ENCODE measurements at regions not wholly inside any gene's neighbourhood (a gene's known extent, or its start where the extent isn't known, plus 50 kb on each side); places are given as distances from the start of the nearest gene placed in this dataset.

DNA sequence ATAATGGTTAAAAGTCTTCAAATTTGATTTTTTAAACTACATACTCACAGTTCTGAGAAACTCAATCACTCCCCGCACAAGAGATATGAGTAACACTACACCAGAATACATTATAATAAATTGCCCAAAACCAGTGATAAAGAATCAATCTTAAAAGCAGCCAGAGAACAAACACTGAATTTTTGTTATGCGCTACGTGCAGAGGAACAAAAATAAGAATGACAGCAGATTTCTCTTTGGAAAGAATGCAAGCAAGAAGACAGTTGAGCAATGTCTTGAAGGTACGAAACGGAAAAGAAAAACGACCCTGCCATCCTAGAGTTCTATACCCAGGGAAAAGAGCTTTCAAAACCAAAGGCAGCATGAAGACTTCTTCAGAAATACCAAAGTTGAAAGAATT is 216.7 kb downstream of the TTLL2 start:
- TF ChIP-seq, protein P1, sequence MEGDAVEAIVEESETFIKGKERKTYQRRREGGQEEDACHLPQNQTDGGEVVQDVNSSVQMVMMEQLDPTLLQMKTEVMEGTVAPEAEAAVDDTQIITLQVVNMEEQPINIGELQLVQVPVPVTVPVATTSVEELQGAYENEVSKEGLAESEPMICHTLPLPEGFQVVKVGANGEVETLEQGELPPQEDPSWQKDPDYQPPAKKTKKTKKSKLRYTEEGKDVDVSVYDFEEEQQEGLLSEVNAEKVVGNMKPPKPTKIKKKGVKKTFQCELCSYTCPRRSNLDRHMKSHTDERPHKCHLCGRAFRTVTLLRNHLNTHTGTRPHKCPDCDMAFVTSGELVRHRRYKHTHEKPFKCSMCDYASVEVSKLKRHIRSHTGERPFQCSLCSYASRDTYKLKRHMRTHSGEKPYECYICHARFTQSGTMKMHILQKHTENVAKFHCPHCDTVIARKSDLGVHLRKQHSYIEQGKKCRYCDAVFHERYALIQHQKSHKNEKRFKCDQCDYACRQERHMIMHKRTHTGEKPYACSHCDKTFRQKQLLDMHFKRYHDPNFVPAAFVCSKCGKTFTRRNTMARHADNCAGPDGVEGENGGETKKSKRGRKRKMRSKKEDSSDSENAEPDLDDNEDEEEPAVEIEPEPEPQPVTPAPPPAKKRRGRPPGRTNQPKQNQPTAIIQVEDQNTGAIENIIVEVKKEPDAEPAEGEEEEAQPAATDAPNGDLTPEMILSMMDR (IDR thresholded peaks at IDR 0.05; ENCODE audit: borderline replicate concordance, extremely low read depth, low read length, poor library complexity, severe bottlenecking), result no peak
- TF ChIP-seq EZH2 (IDR thresholded peaks at IDR 0.05; ENCODE audit: borderline replicate concordance, low read depth, low read length, severe bottlenecking), result no peak
